HG03064 (cell line): ENCODE measurements at regions not wholly inside any gene's neighbourhood (a gene's known extent, or its start where the extent isn't known, plus 50 kb on each side); places are given as distances from the start of the nearest gene placed in this dataset.
"Not testable (repeated sequence)": the region's sequence is repeated elsewhere in the genome, so short reads cannot be mapped to it uniquely, and the experiment has no call there.

ENCODE experiments used
- ATAC-seq: cut with Tn5 transposase; IDR thresholded peaks from one replicate; pipeline ENCODE4 v1.9.1; 2021; ENCODE audit warnings: low read depth; ENCODE audit not compliant: unreplicated experiment

DNA sequence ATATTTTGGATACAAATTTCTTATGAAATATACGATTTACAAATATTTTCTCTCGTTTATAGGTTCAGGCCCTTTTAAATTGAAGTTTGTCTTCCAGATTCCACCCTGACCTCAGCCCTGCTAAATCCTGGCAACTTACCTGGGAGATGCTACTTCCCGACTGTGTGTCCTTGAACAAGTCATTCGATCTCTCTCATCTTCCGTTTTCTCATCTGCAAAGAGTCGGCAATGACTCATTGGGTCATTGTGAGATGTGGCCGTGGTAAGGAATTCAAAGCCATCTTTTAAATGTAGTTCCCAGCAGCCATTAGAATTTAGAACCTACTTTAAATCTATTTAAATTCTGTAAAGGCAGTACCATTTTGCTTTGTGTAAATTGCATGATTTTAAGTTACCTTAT, 72.5 kb downstream of the LHX2 start:
- no peak for ATAC-seq

DNA sequence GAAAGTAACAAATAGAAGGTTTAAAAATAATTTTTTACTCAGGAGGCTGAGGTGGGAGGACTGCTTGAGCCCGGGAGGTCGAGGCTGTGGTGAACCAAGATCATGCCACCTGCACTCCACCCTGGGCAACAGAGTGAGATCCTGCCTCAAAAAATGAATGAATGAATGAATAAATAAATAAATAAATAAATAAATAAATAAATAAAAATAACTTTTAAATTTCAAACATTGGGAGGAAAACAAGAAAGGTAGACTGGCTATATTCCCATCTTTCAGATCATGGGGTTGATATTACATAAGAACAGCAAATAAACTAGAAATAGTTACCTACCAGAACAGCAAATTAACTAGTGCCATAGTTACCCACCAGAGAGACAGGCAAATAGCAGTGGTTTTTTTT, 75.7 kb downstream of the LHX2 start:
- ATAC-seq = no peak

DNA sequence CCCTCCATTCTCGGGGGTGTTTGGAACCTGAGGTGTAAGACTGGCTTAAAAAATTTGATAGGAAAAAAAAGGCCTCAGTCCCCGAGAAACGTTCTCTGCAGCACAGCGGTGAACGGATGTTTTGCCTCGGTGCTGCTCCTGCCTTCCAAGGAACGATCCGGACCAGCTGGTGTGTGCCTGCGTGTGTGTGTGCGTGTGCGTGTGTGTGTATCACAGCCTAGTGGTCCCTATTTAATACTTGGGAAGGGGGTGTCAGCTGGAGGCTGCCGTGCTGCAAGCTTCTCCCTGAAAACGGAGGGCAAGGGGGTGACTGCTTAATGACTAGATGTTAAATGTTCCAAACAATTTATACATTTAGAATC, 76.9 kb downstream of the LHX2 start:
- ATAC-seq = no peak

DNA sequence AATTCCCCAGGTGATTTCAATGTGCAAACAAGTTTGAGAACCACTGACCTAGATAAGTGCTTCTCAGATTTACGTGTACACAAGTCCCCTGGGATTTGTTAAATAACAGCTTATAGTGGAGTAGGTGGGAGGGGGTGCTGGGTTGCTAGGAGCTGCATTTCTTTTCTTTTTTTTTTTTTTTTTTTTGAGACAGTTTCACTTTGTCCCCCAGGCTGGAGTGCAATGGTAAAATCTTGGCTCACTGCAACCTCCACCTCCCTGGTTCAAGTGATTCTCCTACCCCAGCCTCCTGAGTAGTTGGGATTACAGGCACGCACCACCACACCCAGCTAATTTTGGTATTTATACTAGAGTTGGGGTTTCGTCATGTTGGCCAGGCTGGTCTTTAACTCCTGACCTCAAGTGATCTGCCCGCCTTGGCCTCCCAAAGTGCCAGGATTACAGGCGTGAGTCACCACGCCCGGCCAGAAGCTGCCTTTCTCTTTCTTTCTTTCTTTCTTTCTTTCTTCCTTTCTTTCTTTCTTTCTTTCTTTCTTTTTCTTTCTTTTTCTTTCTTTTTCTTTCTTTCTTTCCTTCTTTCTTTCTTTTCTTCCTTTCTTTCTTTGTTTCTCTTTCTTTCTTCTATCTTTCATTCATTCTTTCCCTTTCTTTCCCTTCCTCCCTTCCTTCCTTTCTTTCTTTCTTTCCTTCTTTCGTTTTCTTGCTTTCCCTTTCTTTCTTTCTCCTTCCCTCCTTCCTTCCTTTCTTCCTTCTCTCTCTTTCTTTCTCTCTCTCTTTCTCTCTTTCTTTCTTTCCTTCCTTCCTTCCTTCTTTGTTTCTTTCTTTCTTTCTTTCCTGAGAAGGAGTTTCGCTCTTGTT, 78.3 kb downstream of the LHX2 start:
- ATAC-seq = not testable (repeated sequence)

DNA sequence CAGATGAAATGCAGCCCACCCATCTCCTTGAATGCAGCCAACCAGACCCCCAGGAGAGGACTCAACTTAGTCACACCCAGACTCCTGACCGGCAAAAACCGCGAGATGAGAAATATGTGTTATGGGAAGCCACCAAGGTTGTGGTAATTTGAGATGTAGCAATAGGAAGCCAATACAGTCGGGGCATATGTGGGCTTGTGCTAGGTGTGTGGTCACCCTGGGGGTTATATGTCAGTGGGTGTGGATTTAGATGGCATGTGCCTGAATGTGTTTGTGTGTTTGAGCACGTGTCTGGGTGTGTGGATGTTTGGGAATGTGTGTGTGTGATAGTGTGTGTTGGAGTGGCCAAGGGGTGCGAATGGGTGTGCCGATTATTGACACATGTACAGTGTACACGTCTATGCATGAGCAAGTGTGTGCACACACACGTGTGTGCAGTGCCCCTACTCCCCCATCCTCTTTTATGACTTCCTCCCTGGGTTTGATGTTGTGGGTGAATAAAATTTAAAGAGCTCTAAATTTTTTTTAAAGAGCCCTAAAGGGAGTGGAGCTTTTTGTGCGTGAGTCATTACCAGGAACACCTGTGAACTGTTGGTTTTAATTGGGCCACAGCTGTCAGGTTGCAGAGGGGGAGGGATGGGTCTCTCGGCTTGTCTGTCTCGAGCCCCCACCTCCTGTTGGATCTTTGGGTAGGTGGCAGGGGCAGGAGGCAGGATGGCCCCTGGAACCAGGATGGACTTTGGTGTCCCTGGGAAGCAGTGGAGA, 86.8 kb downstream of the LHX2 start:
- ATAC-seq = no peak

DNA sequence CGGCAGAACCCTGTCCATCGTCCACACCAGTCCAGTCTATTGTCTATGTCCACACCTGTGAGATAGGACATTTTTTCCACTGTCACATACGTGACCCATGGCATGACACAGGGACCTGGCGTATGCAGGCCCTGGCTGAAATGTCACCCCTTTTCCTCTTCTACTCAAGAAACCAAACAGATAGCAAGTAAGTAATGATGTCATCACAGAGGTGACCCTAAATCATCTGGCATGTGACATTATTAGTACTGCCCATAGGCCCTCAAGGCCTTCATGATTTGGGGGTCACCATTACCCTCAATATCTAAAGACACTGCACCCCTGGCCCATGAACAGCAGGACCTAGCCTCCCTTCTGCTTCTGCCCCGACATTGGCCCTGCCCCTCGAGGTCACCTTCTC, 88.3 kb downstream of the LHX2 start:
- no peak for ATAC-seq

DNA sequence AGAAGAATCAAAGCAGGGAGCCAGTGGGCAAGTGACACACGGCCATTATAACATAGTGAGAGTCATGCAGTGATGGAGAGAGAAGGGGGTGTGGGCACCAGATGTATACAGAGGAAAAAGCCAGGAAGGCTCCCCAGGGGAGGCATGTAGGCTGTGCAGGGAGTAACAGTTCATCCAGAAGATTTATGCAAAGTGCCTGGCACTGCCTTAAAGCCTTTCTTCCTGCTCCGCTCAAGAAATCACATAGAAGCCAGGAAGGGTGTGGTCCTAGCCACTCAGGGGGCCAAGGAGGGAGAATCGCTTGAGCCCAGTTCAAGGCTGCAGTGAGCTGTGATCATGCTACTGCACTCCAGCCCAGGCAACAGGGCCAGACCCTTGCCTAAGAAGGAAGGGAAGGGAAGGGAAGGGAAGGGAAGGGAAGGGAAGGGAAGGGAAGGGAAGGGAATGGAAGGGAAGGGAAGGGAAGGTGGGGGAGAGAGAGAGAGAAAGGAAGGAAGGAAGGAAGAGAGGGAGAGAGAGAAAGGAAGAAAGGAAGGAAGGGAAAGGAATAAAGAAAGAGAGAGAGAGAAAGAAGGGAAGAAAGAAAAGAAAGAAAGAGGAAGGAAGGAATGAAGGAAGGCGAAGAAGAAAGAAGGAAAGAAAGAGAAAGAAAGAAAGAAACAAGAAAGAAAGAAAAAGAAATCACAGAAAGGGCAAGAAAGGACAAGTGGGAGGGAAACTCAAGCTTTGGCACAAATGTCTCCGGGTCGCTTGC, 89.8 kb downstream of the LHX2 start:
- no peak for ATAC-seq

DNA sequence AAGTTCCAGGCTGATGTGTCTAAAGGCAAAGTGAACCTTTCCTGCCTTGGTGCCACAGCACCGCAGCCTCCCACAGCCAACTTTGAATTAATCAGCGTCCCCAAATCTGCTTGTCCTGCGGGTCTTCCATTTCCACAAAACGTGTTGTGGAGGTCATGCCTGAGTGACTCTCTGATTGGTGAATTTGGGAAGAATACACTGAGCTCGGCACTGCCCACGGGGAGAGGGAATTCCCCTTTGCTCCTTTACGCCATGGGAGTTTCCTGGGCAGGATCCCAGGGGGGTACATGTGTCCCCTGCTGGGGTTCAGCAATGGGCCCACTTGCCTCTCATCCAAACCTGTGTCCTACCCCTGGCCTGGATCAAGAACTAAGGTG, 90.4 kb downstream of the LHX2 start:
- no peak for ATAC-seq

DNA sequence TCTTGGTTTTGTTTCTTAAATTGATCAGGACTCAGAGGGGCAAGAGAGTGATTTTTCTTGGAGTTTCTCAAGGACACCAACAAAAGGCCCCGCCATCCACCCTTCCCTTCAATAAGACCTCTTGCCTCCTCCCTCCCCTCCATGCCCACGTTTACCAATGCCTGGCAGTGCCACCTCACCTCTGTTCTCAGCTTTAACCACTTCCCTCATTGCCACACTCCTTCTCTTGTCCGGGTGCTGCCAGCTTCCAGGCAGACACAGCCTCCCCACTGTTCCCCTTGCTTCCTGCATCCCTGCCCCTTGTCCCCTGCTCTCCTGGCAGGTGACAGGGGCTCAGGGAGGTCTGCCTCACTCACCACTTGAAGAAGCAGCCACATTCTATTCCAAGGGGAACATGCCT, 90.8 kb downstream of the LHX2 start:
- ATAC-seq = no peak

DNA sequence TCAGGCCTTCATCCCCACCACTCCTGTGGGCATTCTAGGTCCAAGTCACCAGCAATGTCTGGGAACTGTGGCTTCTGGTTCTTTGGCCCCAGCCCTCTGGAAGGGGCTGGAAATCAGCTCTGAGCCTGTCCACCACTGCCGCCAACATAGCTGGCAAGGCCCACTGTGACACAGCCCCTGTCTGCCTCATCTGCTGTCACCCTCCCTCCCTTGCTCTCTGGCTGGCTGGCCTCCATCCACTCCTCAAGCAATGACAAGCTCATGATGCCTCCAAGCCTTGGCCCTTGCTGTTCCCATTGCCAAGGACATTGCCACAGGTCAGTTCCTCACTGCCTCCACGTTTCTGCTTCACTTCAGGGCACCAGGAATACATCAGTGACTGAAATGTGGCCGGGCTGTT, 93.7 kb downstream of the LHX2 start:
- ATAC-seq = no peak

DNA sequence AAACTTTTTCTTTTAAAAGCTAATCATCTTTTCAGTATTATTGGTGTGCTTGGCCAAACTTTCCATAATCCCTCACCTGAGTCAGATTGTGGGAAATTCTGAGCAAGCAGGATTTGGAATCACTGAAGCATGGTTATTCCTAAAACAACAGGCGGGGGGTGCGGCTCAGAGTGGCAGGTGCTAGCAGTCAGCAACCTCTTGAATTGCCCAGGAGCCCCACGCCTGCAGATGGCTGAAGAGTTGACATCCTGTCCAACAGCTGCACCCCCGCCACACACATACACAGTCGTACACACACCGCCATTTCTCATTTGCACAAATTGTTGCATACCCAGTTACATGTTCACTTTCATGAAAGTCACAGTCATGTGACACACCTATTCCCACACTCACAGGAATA, 96.6 kb downstream of the LHX2 start:
- ATAC-seq = no peak

DNA sequence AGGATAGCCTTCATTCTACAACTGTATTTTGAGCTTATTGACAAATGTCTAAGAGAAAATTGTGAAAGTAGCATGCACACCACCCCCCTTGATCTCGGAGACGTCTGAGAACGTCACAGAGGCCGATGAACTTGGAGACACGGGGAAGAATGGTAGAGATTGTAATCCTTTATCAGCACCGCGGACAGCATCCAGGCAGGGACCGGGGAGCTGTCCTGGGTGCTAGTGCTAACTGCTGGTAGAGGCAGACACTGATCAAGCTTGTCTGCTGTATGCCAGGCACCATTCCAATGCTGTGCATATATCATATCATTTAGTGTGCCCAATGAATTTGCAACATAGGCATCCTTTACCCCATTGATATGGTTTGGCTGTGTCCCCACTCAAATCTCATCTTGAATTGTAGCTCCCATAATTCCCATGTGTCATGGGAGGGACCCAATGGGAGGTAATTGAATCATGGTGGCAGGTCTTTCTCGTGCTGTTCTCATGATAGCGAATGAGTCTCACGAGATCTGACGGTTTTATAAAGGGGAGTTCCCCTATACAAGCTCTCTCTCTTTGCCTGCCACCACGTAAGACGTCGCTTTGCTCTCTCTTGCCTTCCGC, 98.8 kb downstream of the LHX2 start:
- no peak for ATAC-seq

DNA sequence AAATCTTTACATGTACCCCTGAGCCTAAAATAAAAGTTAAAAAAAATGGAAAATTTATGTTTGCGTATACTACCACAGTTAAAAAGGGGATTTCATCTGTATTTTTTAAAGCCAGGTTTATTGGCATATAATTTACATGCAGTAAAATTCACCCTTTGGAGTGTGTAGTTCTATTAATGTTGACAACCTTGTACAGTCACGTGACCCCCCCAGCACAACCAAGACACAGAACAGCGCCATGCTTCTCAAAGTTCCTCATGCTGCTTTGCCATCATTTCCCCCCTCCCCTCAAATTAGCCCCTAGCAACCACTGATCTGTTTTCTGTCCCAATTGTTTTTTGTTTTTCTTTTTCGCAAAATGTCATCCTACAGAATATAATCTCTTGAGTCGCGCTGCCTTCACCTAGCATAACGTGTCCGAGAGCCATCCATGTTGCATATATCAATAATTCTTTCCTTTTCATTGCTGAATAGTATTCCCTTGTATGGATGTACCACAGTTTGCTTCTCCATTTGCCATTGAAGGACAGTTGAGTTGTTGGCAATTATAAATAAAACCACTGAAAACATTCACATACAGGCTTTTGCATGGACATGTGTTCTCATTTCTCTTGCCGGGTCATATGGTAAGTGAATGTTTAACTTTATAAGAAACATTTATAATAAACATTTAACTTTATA, 105.3 kb downstream of the LHX2 start:
- ATAC-seq = no peak

DNA sequence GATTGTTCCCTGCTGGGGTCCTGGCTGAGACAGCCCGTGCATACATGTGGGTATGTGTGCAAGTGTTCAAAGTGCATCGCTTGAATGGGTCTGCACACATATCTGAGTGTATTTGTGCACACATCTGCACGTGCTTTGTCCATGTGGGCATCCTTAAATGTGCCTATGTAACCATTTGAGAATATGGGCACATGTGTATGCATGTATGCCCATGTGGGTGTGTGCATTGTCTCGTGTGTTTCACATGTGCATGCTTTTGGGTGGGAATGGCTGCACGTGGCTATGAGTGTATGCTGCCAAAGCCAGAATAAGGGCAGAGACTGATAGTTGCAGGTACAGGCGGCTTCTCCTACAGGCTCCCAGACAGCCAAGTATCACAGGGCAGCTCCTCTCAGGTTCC, 107.3 kb downstream of the LHX2 start:
- no peak for ATAC-seq

DNA sequence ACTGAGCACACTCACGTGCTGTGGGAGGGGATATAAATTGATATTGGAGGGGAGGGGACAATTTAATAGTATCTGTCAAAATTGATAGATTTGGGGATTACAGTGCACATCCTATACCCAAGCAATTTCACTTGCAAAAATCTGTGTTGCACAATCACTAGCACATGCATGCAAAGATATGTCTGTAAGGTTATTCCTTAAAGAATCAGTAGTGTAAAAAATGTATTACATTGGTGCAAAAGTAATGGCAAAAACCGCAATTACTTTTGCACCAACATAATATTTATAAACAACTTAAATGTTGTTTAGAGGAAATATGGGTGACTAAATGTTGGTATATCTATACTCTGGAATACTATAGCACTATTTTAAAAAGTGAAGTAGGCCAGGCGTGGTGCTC, 108.7 kb downstream of the LHX2 start:
- ATAC-seq = no peak

DNA sequence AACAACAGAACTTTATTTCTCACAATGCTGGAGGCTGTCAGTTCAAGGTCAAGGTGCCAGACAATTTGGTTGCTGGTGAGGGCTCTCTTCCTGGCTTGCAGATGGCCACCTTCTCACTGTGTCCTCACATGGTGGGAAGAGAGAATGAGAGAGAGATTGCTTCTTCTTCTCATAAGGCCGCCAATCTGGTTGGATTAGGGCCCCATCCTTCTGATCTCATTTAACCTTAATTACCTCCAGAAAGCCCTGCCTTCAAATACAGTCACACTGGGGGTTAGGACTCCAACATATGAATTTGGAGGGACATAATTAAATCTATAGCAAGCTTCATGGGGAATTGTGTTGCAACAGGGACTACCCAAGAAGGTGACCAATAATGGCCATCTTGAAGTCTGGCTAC, 110.2 kb downstream of the LHX2 start:
- no peak for ATAC-seq

DNA sequence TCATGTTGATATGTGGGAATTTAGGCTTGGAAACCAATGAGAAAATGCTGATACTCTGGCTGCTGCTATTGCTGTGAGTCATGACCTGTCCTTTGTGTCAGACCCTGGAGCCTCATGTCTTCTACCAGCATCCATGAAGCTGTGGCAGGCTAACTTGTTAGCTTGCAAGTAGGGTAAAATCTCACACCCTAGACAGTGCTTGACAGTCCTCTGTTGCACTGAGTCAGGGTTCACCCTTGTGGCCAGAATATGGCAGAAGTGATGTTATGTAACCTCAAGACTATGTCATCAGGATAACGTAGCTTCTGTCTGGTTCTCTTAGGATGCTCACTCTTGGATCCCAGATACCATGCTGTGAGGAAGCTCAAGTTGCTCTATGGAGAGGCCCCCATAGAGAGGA, 110.8 kb downstream of the LHX2 start:
- ATAC-seq = no peak

DNA sequence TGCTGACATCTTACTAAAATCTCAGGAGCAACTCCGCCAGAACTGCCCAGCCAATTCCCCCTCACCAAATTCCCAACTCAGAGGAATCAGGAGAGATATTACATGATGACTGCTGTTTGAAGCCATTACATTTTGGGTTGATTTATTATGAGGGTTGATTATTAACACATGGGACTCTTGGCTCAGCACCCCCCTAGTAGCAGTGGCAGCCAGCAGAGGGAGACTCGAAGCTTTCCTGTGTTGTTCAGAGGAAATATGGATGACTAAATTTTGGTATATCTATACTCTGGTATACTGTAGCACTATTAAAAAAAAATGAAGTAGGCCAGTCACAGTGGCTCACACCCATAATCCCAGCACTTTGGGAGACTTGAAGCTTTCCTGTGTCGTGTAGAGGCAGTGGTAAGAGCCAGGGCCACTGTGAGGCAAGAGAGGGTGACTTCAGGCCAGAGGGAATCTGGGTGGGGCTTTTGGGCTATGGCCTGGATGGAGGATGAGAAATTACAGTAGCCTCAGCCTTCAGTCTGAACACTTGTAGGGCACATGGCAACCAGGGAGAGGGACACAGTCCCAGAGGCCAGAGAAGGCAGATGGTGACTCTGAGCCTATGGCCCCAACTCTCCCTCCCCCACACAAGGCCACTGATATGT, 111.4 kb downstream of the LHX2 start:
- no peak for ATAC-seq

DNA sequence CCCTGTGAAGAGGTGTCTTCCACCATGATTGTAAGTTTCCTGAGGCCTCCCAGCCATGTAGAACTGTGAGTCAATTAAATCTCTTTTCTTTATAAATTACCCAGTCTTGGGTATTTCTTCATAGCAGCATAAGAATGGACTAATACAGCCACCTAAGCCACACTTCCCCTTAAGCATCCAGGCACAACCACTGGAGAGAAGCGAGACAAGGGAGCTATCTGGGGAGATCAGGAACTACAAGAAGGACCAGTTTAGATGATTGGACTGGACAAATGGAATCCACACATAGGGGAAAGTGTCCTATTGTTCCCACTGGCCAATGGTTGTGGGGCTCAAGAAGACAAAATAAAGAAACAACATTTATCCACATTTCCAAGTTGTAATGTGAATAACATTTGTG, 112.1 kb downstream of the LHX2 start:
- not testable (repeated sequence) for ATAC-seq
